DOHH2 (cell line): ENCODE measurements at regions not wholly inside any gene's neighbourhood (a gene's known extent, or its start where the extent isn't known, plus 50 kb on each side); places are given as distances from the start of the nearest gene placed in this dataset.

Experiments used
- H3F3A ChIP-seq: fragments of 200-600 bp; sonication (generic), shearing (Covaris generic); 2 replicates; pipeline ENCODE4 v1.6.0; 2016; ENCODE audit warnings: antibody characterized with exemption, mild to moderate bottlenecking; ENCODE audit not compliant: control insufficient read depth, insufficient read depth
- H3K27ac ChIP-seq: fragments of 200-600 bp; sonication (generic); 2 replicates; pipeline ENCODE4 v1.5.1; 2014; ENCODE audit warnings: low read depth, mild to moderate bottlenecking, low read length, moderate library complexity
- H3K27me3 ChIP-seq: fragments of 200-600 bp; sonication (generic); 2 replicates; pipeline ENCODE4 v1.6.1; 2014; ENCODE audit warnings: mild to moderate bottlenecking, low read length, mixed read lengths; ENCODE audit not compliant: control insufficient read depth
- H3K36me3 ChIP-seq: fragments of 200-600 bp; sonication (generic); 2 replicates; pipeline ENCODE4 v1.6.1; 2014; ENCODE audit warnings: mild to moderate bottlenecking, low read length, moderate library complexity, mixed read lengths; ENCODE audit not compliant: control insufficient read depth
- H3K4me1 ChIP-seq: fragments of 200-600 bp; sonication (generic); 2 replicates; pipeline ENCODE4 v1.6.1; 2014; ENCODE audit warnings: mild to moderate bottlenecking, low read length, mixed read lengths; ENCODE audit not compliant: control insufficient read depth
- H3K4me2 ChIP-seq: fragments of 200-600 bp; sonication (generic); 2 replicates; pipeline ENCODE4 v1.6.0; 2014; ENCODE audit warnings: mild to moderate bottlenecking, low read length, moderate library complexity
- H3K4me3 ChIP-seq: fragments of 200-600 bp; sonication (generic); 2 replicates; pipeline ENCODE4 v1.5.1; 2014; ENCODE audit warnings: mild to moderate bottlenecking, low read length, mixed read lengths
- H3K79me2 ChIP-seq: fragments of 200-600 bp; sonication (generic); 2 replicates; pipeline ENCODE4 v1.6.1; 2014; ENCODE audit warnings: mild to moderate bottlenecking, low read length, mixed read lengths; ENCODE audit not compliant: control insufficient read depth
- H3K9me2 ChIP-seq: fragments of 200-600 bp; sonication (generic); replicated peaks from 2 replicates; pipeline ENCODE4 v1.6.1; 2014; ENCODE audit warnings: mild to moderate bottlenecking, low read length, mixed read lengths; ENCODE audit not compliant: control insufficient read depth
- H3K9me3 ChIP-seq: fragments of 200-600 bp; sonication (generic); 2 replicates; pipeline ENCODE4 v1.6.1; 2014; ENCODE audit warnings: antibody characterized with exemption, low read length, mixed read lengths; ENCODE audit not compliant: control insufficient read depth, insufficient read depth
- H4K20me1 ChIP-seq: fragments of 200-600 bp; sonication (generic); 2 replicates; pipeline ENCODE4 v1.6.0; 2014; ENCODE audit warnings: low read depth, mild to moderate bottlenecking, antibody characterized with exemption, low read length, moderate library complexity; ENCODE audit not compliant: control insufficient read depth, insufficient read depth
- CTCF ChIP-seq: fragments of 200-600 bp; sonication (generic); IDR thresholded peaks from one replicate; pipeline ENCODE4 v1.5.1; 2014; ENCODE audit warnings: antibody characterized with exemption, mild to moderate bottlenecking, low read depth, low read length; ENCODE audit not compliant: poor library complexity, severe bottlenecking
- EZH2phosphoT487 ChIP-seq: fragments of 200-600 bp; sonication (generic); IDR thresholded peaks from 2 replicates; pipeline ENCODE4 v1.6.1; 2017; ENCODE audit warnings: borderline replicate concordance, mild to moderate bottlenecking, antibody characterized with exemption, low read length, moderate library complexity, mixed read lengths

- no peaks in the 10 kb centered on the region for H4K20me1 ChIP-seq
- no peaks in the 10 kb centered on the region for H3K79me2 ChIP-seq
- H3K4me2 ChIP-seq = no peak overlapping the region
- no peak overlapping the region for H3K4me3 ChIP-seq
- no peaks in the 10 kb centered on the region for H3K9me2 ChIP-seq
- no peaks in the 10 kb centered on the region for H3F3A ChIP-seq
- H3K4me1 ChIP-seq = no peaks in the 10 kb centered on the region
- no peak overlapping the region for H3K27ac ChIP-seq
- TF ChIP-seq EZH2phosphoT487 (no peak), CTCF (no peak)
- no peaks in the 10 kb centered on the region for H3K36me3 ChIP-seq
- H3K9me3 ChIP-seq = no peaks in the 10 kb centered on the region
- H3K27me3 ChIP-seq = no peaks in the 10 kb centered on the region
Observed at GRCh38 chr17:54849660-54850059, 51.0 kb upstream of the TOM1L1 start.
